ENCODE measurements at regions not wholly inside any gene's neighbourhood (a gene's known extent, or its start where the extent isn't known, plus 50 kb on each side); places are given as distances from the start of the nearest gene placed in this dataset.

- no peak overlapping the region for H2AFZ ChIP-seq
- H3K4me3 ChIP-seq = no peak overlapping the region
- Mint-ChIP-seq H3K36me3 (ENCODE audit: low read depth) (no peaks in the 10 kb centered on the region), H3K27me3 (ENCODE audit: insufficient read depth, low read depth, poor library complexity) (no peaks in the 10 kb centered on the region), H3K4me3 (no peak overlapping the region), H3K9me3 (no peaks in the 10 kb centered on the region), H3K27ac (no peak overlapping the region), H3K4me1 (peaks cover 4% of the 10 kb centered on the region; the same call in 1 of the 3 replicates)
- H3K4me1 ChIP-seq (ENCODE audit: insufficient read depth) = no peaks in the 10 kb centered on the region
- no peaks in the 10 kb centered on the region for H3K36me3 ChIP-seq (ENCODE audit: insufficient read depth)
- H3K79me2 ChIP-seq (replicated peaks; ENCODE audit: insufficient read depth) = no peaks in the 10 kb centered on the region
- H3K4me2 ChIP-seq = no peak overlapping the region
- H3K27me3 ChIP-seq (ENCODE audit: insufficient read depth) = no peaks in the 10 kb centered on the region
- no peak overlapping the region for H3K27ac ChIP-seq (ENCODE audit: low read depth)
- ATAC-seq (no peak), DNase-seq (ENCODE audit: low spot score) (no peak)
- H4K20me1 ChIP-seq (replicated peaks; ENCODE audit: insufficient read depth) = no peaks in the 10 kb centered on the region
- H3F3A ChIP-seq (replicated peaks; ENCODE audit: low read depth) = no peaks in the 10 kb centered on the region
- no peak for TF ChIP-seq POLR2AphosphoS5 (IDR thresholded peaks at IDR 0.05; ENCODE audit: low read depth)
- TF ChIP-seq STAT1 (IDR thresholded peaks at IDR 0.05; ENCODE audit: unreplicated experiment) = no peak
- no peak for TF ChIP-seq NANOG (IDR thresholded peaks at IDR 0.05; ENCODE audit: borderline replicate concordance)
- no peak for TF ChIP-seq ZNF331 (CRISPR knock-in tag; IDR thresholded peaks at IDR 0.05; ENCODE audit: low read depth)
- TF ChIP-seq, protein P1, sequence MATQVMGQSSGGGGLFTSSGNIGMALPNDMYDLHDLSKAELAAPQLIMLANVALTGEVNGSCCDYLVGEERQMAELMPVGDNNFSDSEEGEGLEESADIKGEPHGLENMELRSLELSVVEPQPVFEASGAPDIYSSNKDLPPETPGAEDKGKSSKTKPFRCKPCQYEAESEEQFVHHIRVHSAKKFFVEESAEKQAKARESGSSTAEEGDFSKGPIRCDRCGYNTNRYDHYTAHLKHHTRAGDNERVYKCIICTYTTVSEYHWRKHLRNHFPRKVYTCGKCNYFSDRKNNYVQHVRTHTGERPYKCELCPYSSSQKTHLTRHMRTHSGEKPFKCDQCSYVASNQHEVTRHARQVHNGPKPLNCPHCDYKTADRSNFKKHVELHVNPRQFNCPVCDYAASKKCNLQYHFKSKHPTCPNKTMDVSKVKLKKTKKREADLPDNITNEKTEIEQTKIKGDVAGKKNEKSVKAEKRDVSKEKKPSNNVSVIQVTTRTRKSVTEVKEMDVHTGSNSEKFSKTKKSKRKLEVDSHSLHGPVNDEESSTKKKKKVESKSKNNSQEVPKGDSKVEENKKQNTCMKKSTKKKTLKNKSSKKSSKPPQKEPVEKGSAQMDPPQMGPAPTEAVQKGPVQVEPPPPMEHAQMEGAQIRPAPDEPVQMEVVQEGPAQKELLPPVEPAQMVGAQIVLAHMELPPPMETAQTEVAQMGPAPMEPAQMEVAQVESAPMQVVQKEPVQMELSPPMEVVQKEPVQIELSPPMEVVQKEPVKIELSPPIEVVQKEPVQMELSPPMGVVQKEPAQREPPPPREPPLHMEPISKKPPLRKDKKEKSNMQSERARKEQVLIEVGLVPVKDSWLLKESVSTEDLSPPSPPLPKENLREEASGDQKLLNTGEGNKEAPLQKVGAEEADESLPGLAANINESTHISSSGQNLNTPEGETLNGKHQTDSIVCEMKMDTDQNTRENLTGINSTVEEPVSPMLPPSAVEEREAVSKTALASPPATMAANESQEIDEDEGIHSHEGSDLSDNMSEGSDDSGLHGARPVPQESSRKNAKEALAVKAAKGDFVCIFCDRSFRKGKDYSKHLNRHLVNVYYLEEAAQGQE (IDR thresholded peaks at IDR 0.05; ENCODE audit: unreplicated experiment) = no peak
- no peaks in the 10 kb centered on the region for H3K9me2 ChIP-seq (ENCODE audit: insufficient read depth)
Observed at GRCh38 chr7:83778073-83778443, 129.1 kb upstream of the SEMA3E start.

DNA sequence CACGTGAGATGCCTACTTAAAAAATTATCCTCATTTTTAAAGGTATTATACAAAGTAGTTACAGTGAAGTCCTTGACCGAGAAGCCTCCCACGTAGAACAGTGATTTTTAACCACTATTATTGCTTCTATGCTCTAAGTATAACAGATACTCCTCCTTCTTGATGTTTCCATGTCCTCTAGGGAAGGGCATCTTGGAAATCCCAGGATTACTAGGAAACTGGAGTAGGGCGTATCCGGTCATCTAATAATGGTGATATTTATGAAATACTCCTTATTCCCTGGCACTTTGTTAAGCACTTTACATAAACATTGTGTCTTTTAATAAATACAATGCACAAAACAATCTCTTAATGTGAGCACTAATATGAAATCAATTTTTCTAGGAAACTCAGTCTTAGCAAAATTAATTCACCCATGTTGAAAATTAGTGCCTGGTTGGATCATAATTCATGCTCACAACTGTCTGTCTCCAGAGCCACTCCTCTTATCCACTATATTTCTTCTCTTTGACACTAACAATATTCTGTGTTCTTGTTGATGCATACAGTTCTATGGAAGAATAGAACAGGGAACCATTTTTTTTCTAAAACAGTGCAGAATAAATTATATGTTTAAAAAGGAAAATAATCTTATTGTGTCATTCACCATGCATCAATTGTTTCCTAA, 128.6 kb upstream of the SEMA3E start:
- no peaks in the 10 kb centered on the region for H3K9me3 Mint-ChIP-seq
- H4K20me1 ChIP-seq (replicated peaks; ENCODE audit: insufficient read depth) = no peaks in the 10 kb centered on the region
- no peaks in the 10 kb centered on the region for H3K27me3 Mint-ChIP-seq (ENCODE audit: insufficient read depth, low read depth, poor library complexity)
- H3K4me1 ChIP-seq (ENCODE audit: insufficient read depth) = no peaks in the 10 kb centered on the region
- no peaks in the 10 kb centered on the region for H3K79me2 ChIP-seq (replicated peaks; ENCODE audit: insufficient read depth)
- TF ChIP-seq CREB1 (CRISPR knock-in tag; IDR thresholded peaks at IDR 0.05; ENCODE audit: low read depth) (no peak), ETS1 (IDR thresholded peaks at IDR 0.05) (no peak), NANOG (IDR thresholded peaks at IDR 0.05; ENCODE audit: borderline replicate concordance) (no peak), STAT1 (IDR thresholded peaks at IDR 0.05; ENCODE audit: unreplicated experiment) (no peak), ZNF114 (CRISPR knock-in tag; IDR thresholded peaks at IDR 0.05) (no peak), ZNF331 (CRISPR knock-in tag; IDR thresholded peaks at IDR 0.05; ENCODE audit: low read depth) (no peak), POLR2AphosphoS5 (IDR thresholded peaks at IDR 0.05; ENCODE audit: low read depth) (no peak), EZH2phosphoT487 (IDR thresholded peaks at IDR 0.05; ENCODE audit: unreplicated experiment) (no peak)
- TF ChIP-seq, protein P1 (IDR thresholded peaks at IDR 0.05; ENCODE audit: unreplicated experiment) = no peak
- no peak overlapping the region for H3K4me2 ChIP-seq
- H3K4me3 Mint-ChIP-seq = no peak overlapping the region
- no peak overlapping the region for H3K4me3 ChIP-seq
- ATAC-seq (no peak), DNase-seq (ENCODE audit: low spot score) (no peak)
- H3K4me1 Mint-ChIP-seq = peaks cover 4% of the 10 kb centered on the region; the same call in 1 of the 3 replicates
- no peak overlapping the region for H3K27ac ChIP-seq (ENCODE audit: low read depth)
- H3F3A ChIP-seq (replicated peaks; ENCODE audit: low read depth) = no peaks in the 10 kb centered on the region
- H3K27ac Mint-ChIP-seq = no peak overlapping the region
- no peaks in the 10 kb centered on the region for H3K9me2 ChIP-seq (ENCODE audit: insufficient read depth)
- H3K27me3 ChIP-seq (ENCODE audit: insufficient read depth) = no peaks in the 10 kb centered on the region
- H3K36me3 Mint-ChIP-seq (ENCODE audit: low read depth) = no peaks in the 10 kb centered on the region
- no peaks in the 10 kb centered on the region for H3K36me3 ChIP-seq (ENCODE audit: insufficient read depth)
- H2AFZ ChIP-seq = no peak overlapping the region

Measured in GM23338 (cell line).